ENCODE measurements at regions not wholly inside any gene's neighbourhood (a gene's known extent, or its start where the extent isn't known, plus 50 kb on each side); places are given as distances from the start of the nearest gene placed in this dataset.

DNA sequence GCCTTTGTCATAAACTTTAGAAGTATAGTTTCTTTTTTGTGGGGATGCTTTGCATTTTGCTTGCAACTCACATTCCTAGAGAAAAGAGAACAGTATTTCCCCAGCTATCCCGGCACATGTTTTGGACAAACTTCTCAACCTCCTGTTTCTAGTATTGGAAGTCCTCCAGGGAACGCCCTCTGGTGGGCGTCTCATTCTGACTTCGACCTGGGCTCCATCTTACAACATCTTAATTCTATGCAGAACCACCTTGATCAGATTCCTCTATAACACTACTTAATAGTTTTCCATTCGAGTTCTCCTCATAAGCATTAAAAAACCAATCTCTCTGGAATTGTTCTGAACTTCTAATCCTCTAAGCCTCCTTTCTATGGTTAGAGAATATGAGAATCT is 139.5 kb upstream of the FZD8 start:
- TF ChIP-seq POLR2AphosphoS5 (IDR thresholded peaks at IDR 0.05; ENCODE audit: low read depth, low read length) (no peak), TAF1 (IDR thresholded peaks at IDR 0.05; ENCODE audit: low read depth, low read length) (no peak), POLR2A (IDR thresholded peaks at IDR 0.05; ENCODE audit: low read depth, low read length) (no peak)

Measured in GM12891 (cell line).